ENCODE measurements at regions not wholly inside any gene's neighbourhood (a gene's known extent, or its start where the extent isn't known, plus 50 kb on each side); places are given as distances from the start of the nearest gene placed in this dataset.

DNA sequence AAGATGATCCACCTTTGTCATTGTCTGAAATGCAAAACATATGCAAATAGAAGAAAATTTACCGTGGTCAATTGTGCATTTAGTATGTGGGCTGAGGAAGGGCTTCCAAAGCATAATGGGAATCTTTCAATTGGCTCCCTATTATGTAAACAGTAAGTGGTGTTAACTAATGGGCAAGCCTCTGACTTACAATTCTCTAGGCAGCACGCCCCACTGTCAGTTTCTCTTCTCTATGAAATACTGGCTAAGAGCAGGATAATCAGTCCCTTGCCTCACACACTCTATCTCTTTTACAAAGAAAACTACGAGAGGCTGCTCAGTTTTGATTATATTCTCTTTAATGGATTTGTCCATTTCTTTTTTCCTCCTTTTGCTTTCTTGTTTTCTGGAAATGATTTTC, 1272.6 kb downstream of the PCDH19 start:
- Histone ChIP-seq H4K5ac (ENCODE audit: insufficient read length, low read depth, low read length) (no peak overlapping the region), H3K79me2 (ENCODE audit: insufficient read depth, low read length) (no peaks in the 10 kb centered on the region), H3K9me3 (ENCODE audit: control insufficient read depth, low read depth, low read length) (no peaks in the 10 kb centered on the region), H2BK15ac (ENCODE audit: low read depth, low read length) (no peak overlapping the region), H3K23ac (ENCODE audit: insufficient read length, low read depth, low read length) (no peak overlapping the region), H3K4me1 (ENCODE audit: insufficient read depth, low read length) (no peaks in the 10 kb centered on the region), H4K20me1 (ENCODE audit: control insufficient read depth, insufficient read depth, insufficient read length) (no peaks in the 10 kb centered on the region), H3K4me2 (ENCODE audit: insufficient read depth, insufficient read length, low read length) (no peak overlapping the region), H3K14ac (ENCODE audit: insufficient read depth, low read length) (no peak overlapping the region), H2AK5ac (ENCODE audit: insufficient read length, low read length) (no peak overlapping the region), H2BK20ac (ENCODE audit: low read depth, low read length, poor library complexity, severe bottlenecking) (no peak overlapping the region), H2AFZ (ENCODE audit: low read length) (no peak overlapping the region), H4K91ac (ENCODE audit: insufficient read length, low read depth, low read length) (no peak overlapping the region), H3K18ac (ENCODE audit: insufficient read length, low read depth, low read length) (no peak overlapping the region), H4K8ac (replicated peaks; ENCODE audit: insufficient read length, low read depth, low read length) (no peak overlapping the region), H3K9ac (ENCODE audit: extremely low read depth, insufficient read length, low read length) (no peak overlapping the region), H3K27me3 (ENCODE audit: insufficient read depth, low read length) (no peaks in the 10 kb centered on the region), H3K79me1 (ENCODE audit: insufficient read depth, low read depth, low read length, poor library complexity, severe bottlenecking) (no peaks in the 10 kb centered on the region), H3K4ac (ENCODE audit: low read depth, low read length) (no peak overlapping the region), H3K27ac (ENCODE audit: insufficient read length, low read depth, low read length) (no peak overlapping the region), H2BK120ac (ENCODE audit: low read depth, low read length, poor library complexity, severe bottlenecking) (no peak overlapping the region), H2BK12ac (ENCODE audit: insufficient read length, low read depth, low read length) (no peak overlapping the region), H3K56ac (ENCODE audit: insufficient read length, low read depth, low read length) (no peak overlapping the region), H2BK5ac (ENCODE audit: insufficient read length, low read length) (no peak overlapping the region), H3T11ph (ENCODE audit: low read length) (no peak overlapping the region), H3K23me2 (ENCODE audit: insufficient read length, low read depth, low read length, poor library complexity, severe bottlenecking) (no peaks in the 10 kb centered on the region)
- TF ChIP-seq, protein P1, sequence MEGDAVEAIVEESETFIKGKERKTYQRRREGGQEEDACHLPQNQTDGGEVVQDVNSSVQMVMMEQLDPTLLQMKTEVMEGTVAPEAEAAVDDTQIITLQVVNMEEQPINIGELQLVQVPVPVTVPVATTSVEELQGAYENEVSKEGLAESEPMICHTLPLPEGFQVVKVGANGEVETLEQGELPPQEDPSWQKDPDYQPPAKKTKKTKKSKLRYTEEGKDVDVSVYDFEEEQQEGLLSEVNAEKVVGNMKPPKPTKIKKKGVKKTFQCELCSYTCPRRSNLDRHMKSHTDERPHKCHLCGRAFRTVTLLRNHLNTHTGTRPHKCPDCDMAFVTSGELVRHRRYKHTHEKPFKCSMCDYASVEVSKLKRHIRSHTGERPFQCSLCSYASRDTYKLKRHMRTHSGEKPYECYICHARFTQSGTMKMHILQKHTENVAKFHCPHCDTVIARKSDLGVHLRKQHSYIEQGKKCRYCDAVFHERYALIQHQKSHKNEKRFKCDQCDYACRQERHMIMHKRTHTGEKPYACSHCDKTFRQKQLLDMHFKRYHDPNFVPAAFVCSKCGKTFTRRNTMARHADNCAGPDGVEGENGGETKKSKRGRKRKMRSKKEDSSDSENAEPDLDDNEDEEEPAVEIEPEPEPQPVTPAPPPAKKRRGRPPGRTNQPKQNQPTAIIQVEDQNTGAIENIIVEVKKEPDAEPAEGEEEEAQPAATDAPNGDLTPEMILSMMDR (conservative IDR thresholded peaks at IDR 0.05): no peak
- Mint-ChIP-seq H3K36me3 (ENCODE audit: insufficient read depth in 1 of 3, low read depth in 3 of 3) (no peaks in the 10 kb centered on the region), H3K27me3 (ENCODE audit: low read depth) (no peaks in the 10 kb centered on the region), H3K9me3 (no peaks in the 10 kb centered on the region; a peak in 1 of 5 replicates), H3K27ac (no peak overlapping the region), H3K4me3 (no peak overlapping the region), H3K4me1 (peaks cover 24 to 27% of the 10 kb centered on the region in 2 experiments)
- no CpG with 5 or more reads among the region's 3 CpGs for WGBS (ENCODE audit: extremely low coverage, insufficient read length, low lambda C conversion rate)
- no peak for DNase-seq

Data from H9 (cell line).